NOMO-1 treated with DMSO at 0.1 percent for 48 hours (cell line): ENCODE measurements at regions not wholly inside any gene's neighbourhood (a gene's known extent, or its start where the extent isn't known, plus 50 kb on each side); places are given as distances from the start of the nearest gene placed in this dataset.

Source experiments
- DNase-seq: peaks from one replicate; lab custom pipeline; 2025; ENCODE audit not compliant: unreplicated experiment; lab: John Stamatoyannopoulos, UW

DNA sequence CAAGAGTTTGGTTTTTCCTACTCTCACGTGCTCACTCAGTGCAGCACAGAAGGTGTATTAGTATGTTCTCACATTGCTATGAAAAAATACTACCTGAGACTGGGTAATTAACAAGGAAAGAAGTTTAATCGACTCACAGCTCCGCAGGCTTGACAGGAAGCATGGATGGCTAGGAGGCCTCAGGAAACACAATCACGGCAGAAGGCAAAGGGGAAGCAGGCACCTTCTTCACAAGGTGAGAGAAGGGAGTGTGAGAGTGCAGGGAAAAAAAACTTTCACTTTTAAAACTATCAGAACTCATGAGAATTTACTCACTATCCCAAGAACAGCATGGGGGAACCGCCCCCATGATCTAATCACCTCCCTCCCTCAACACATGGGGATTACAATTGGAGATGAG lies 185.8 kb upstream of the TMPO start:
- no peak for DNase-seq

DNA sequence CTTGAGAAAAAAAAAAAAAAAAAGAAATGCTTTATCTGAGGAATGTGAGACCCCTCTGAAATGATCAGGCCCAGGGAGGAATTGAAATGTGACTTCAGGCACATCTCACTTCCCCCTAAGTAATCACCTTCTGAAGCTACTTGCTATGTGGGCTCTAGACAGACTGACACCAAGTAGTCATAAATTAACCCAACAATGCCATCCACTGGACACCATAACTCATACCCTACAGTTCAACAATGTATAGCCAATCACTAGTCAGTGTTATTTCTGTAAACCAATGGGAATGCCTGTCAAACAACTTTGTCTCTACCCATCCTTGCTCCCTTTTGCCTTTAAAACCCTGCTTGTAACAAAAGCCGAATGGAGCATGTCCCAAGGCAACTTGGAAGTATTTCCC lies 182.7 kb upstream of the TMPO start:
- DNase-seq = peak; percentile 10

DNA sequence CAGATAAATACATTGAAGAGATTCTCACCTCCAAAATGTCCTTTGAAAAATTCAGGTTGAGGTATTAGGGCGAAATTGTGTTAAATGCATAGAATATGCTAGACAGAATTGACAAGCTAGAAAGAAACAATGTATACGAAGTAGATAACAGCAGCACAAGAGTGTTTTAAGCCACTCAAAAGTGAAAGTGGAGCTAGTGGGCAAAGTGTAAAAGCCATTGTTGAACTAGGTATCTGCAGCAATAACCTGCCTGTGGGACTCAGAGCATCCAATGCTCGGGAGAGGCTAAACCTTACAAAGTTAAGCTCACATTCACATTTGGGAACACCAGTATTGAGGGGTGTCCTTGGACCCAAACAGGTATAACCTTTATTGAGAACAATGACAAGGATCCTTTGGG lies 180.6 kb upstream of the TMPO start:
- DNase-seq = no peak

DNA sequence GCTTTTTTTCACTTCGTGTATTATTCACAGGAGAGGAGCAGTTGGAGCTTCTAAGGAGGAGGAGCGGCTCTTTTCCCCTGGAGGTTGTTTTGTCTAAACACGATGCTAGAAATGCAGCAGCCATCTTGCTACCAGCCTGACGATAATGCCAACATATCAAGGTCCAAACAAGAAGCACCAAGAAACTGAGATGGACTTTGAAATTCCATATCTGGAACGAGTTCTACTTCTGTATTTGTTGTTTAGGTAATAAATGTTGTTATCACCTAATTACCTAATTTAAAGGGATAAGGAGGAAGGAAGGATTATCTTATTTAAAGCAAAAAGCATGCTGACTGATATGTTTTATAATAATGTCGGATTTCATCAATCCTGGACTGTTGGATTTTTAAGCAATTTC lies 174.4 kb upstream of the TMPO start:
- DNase-seq = no peak

DNA sequence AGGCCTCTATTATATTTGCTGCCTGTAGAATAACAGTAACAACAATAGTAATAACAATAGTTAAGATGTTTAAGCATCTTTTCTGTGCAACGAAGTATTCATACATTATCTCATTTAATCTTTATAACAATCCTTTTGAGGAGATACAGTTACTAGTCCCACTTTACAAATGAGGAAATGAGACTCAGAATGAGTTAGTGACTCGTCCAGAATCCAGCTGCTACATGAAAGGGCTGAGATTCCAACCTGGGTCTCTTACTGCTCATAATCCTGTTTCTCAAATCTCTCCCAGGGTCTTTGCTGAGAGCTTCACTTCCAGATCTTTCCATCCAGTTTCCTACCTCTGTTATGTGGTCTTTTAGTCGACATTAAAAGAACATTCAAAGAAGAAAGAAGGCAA lies 173.7 kb upstream of the TMPO start:
- no peak for DNase-seq

DNA sequence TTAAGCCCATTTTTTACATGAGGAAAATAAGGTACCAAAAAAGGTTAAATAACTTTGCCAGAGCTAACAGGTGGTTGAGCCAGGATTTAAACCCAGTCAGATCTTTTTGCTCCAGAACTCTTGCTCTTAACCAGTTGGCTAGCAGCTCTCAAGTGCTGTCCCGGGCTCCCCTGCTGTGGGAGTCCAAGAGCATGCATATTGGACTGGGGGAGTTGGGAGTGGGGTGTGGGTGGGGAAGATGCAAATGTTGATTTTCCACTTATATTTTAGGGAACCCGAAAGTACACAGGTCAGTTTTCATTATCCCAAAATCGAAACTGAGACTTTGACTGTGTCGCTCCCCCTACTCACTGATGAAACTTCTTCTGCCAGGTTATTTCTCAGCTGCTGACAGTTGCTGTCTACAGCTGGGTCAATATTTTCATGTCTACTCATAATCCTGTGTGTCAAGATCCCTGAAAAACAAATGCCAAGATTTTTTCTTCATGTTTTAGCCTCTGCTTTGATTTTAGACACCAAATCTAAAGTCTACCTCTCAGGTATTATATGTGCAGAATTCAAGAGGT lies 172.3 kb upstream of the TMPO start:
- no peak for DNase-seq

DNA sequence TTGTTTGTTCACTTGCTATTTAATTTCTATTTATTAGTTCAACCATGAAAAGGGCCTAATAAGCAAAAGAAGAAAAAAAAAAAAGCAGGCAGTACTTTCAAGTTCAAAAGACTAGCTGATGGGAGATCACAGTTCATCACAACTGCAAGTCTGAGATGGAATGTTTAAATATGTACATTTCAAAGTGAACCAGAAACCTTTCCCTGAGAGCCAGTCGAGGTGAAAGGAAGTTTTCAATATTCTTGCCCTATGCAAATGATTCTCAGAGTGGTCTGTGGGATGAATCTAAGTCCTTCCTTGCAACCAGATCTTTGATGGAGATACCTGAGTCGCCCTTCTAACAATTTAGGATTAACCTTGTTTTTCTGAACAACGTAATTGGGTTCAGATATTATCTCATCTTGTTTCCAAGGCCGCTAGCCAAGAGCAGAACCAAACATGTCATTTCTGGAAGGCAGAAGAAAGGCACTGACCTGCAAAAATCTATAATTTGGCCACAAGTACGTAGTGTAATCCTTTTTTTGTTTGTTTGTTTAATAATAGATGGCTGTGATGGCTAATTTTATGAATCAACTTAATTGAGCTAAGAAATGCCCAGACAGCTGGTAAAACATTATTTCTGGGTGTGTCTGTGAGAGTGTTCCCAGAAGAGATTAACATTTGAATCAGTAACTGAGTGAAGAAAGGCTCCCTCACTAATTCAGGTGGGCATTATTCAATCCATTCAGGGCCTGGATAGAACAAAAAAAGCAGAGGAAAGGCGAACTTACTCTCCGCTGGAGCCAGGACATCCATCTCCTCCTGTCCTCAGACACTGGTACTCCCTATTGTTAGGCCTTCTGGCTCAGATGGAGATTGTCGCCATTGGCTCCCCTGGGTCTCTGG lies 171.1 kb upstream of the TMPO start:
- no peak for DNase-seq

DNA sequence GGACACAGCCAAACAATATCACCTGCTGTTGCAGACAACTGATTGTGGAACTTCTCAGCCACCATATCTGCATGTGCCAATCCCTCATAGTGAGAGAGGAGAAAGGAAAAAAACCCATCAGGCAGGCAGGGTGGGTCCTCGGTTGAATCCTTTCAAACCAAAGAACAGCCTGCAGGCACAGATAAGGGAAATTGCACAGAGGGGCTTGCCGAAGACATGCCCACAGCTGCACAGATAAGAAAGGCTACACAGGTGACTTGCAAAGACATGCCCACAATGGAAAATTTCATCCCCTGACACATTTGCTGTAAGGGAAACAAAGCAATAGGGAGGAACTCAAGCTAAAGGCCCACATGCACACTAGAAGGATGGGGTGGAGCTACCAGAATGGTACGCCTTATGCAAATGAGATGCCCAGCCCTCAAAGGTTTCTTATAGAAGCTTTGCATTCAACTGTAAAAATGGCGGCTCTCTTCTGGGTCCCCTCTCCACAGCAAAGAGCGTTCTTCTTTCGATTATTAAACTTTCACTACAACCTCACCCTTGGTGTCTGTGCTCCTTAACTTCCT lies 170.0 kb upstream of the TMPO start:
- no peak for DNase-seq

DNA sequence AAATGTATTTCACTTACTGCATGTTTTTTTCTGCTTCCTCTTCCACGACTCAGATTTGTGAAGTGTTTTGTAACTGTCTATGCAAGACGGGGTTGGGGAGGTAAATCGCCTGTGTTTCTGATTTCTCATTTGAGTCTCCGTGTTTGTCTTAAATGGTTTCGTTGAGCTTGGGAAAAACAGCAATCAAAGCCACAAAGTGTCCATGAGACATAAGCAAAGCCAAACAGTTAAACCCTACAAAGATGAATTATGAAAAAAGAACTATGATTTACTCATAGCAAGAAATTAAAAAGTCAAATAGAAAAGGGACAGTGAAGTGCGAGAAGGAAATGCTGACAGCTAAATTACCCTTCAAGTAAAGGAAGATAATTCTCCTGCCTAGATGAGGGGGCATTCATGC lies 164.3 kb upstream of the TMPO start:
- no peak for DNase-seq

DNA sequence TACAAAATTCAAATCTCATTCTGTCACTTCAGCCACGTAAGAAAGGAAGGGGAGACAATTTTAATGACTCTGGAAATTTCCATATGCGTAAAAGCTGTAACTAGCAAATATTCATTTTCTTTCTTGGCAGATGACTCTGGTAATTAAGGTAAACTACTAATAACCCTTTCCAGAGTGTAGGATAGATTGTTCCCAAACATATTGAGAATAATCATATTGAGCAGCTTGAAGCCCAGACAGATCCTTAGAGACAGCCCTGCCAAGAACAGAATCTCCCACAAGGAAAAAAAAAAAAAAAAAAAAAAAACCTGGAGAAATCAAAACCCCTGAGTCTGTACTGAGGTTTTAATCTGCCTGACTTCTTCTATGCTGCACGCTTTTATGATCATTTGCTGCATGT lies 163.6 kb upstream of the TMPO start:
- DNase-seq = no peak

DNA sequence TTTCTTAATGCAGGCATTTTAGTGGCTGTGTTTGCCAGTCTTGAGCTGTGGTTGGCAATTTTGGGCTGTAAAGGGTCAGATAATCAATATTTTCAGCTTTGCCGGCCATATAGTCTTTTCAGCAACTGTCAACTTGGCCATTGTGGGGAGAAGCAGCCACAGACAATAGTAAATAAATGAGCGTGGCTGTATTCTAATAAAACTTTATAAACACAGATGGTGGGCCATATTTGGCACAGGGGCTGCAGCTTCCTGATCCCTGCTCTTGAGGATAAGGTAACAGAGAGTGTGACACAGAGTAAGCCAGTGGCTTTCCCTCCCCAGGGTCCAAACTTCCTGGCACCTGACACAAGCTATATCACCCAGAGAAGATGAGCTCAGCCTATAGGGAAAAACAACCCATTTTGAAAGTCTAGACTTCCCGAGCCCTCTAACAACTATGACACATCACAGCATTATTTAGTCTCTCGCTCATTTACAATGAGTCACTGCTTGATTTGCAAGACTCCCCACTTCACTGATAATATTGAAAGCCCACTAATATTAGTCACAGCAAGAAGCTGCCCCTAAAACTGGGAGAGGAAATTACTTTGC lies 163.1 kb upstream of the TMPO start:
- DNase-seq = no peak

DNA sequence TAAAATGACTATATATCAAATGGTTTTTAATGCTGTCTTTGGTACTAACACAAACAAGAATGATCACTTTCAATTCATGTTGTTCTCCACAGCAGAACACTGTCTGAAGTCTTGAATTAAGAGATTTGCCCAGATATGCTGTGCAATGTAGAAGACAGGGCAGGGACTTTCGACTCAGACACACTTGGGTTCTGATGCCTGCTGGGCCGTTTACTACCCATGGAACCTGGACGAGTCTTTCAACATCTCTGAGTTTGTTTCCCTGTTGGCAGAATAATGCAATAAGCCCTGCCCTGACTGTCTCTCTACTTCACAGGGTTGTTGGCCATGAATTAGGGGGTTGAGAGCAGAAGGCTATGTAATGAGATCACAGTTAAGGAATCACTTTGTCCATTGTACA lies 162.6 kb upstream of the TMPO start:
- no peak for DNase-seq

DNA sequence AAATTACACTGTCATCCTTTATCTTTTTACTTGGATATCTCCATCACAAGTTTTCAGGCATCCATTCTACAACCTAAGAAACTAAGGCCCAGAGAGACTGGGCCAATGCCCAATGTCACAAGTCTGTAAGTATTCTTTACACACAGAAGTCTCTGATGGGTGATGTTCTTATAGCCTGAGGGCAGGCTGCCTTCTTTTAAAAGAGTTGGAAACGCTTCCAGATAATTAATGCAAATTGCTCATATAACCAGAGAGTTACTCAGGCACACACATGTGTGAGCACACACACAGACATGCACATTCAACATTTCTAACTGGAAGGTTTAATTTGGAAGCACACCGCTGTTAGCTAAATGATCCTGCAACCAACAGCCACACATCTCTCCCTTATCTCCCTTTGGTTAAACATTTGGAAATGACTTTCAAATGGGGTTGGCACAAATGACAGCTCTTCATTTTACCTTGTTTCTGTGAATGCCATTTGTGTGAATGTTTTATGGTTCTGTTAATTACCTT lies 160.8 kb upstream of the TMPO start:
- DNase-seq = no peak

DNA sequence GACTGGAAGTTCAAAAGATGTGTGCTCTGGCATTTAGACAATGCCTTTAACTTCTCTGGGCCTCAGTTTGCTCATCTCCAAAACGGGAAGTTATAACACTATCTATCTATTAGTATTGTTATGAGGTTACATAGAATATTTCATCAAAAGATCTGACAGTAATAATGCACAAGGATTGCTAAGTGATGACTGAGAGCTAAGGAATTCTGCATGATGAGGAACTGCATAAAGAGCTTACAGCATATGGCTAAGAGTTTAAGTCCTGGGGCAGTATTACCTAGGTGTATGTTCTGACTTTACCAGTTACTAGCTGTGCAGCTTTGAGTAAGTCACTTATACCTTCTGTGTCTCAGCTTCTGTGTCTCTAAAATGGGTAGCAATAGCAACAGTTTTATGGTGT lies 160.1 kb upstream of the TMPO start:
- no peak for DNase-seq

DNA sequence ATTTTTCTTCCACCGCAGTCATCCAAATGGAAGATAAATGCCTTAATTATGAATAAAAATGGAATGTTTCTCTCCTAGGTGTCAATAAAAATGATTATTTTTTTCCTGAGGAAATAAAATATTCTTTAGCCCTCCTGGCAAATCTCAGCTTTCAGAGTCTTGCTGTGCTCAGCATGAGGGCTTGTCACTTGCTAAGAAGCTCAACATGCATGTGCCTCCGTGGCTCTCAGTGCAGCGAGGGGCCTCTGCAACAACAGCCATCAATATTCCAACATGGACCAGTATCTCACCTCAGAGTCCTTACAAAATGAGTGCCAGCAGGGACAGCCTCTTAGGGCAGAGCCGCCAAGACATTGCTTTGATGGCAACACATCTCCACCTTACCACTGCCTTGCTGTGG lies 159.5 kb upstream of the TMPO start:
- DNase-seq = no peak

DNA sequence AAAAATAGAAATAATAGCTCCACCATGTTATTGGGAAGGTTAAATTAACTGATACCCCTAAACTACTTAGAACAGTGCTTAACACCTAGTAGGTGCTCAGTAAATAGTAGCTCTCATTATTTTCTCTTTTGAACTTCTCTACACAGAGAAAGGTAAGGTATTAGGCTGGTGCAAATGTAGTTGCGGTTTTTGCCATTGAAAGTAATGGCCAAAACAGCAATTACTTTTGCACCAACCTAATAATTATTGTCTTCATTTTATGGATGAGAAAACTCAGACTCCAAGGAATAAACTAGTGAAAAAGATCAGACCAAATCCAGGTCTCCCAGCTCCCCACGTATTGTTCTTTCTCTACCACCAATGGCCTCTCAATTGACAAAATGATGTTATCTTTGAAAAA lies 157.2 kb upstream of the TMPO start:
- DNase-seq = no peak

DNA sequence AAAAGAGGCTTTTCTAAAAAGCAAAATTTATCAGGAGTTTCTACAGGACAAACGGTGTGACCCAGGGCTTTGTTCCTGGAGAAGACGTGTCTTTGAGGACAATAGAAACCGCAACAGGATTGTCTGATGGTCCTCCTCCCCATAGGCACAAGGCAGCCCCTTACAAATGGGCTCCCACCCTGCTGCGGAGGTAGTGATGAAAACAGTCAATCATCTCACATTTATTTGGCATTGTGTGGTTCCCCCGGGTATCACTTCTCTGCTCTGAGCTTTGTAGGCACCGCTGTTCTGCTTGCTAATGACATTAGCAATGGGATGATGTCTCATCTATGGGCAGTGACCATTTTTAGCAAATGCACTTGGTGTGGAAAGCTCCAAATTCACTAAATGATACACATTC lies 155.5 kb upstream of the TMPO start:
- DNase-seq = no peak

DNA sequence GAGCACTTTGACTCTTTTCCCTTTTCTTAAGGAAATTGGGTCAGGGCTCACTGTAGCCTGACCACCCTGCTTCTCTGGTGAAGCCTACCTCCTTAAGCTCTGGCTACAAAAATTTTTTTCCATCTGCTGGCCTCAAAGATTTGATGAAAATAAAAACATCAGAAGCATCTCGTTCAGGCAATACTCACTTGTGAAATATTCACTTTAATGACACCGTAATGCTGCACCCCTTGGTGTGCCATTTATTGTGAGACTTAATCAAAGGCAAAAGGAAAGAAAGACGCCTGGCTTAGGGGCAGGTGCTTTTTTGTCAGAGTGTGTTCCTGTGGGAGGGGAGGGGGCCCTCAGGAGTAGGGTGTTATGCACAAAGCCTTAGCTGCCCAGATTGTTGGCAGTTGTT lies 155.0 kb upstream of the TMPO start:
- no peak for DNase-seq

DNA sequence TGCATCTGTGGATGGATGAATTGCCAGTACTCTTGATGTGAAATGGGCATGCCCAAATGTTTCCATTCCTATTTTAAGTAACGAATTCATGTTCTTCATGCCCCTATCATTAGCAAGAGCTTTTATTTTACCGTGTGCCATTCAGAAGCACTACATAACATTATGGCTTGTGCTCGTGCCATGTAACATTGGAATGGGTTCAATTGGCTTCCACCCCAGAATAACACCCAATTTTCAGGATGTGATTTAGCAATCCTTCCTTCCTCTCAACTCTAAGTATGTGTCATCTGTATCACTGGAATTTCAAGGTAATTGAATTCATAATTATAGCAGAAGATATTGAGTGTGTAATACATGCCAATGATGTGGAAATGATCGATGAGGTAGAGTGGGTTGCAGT lies 145.8 kb upstream of the TMPO start:
- DNase-seq = no peak

DNA sequence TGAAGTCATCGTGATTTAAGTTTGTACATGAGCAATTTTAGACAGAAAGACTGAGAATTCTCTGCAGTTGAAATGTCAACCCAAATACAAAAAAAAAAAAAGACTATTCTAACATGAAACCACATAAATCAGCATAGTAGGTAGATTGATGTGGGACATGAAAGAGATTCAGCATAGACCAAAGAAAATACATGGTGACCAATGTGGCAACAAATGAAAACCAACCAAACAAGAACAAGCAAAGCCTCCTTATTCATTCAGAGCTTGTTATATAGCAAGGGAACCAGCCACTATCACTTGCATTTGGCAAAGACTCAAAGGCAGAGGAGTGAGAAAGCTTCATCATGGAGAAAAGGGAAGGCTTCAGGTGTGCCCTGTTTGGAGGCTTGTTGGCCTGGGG lies 144.4 kb upstream of the TMPO start:
- no peak for DNase-seq

DNA sequence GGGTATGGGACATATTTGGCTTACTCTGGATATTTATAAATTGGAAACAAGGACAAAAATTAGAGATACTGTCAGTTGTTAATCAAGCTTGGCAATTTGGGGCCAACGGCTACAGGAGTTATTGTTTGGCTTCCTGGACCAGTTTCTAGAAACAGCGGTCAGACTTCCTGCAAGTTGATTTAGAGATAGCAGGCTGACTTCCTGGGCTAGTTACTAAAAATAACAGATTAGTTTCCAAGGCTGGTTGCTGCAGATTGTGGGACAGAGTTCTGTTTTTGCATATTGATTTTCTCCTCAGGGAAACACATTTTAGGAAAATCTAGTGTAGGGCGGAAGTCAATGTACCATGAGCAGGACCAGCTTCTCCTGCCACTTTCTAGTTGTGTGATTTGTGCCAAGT lies 144.0 kb upstream of the TMPO start:
- no peak for DNase-seq
